Esophagus squamous epithelium (tissue), 4 donors: ENCODE measurements at regions not wholly inside any gene's neighbourhood (a gene's known extent, or its start where the extent isn't known, plus 50 kb on each side); places are given as distances from the start of the nearest gene placed in this dataset.

Source experiments
- CTCF ChIP-seq, 6 experiments: fragments of 450-650 bp in 4 of 6; fragments of 200-600 bp in 2 of 6; sonication (generic) in 2 of 6; IDR thresholded peaks; one replicate each; pipeline ENCODE4 v1.5.1; 2016 to 2019; ENCODE audit warnings: antibody characterized with exemption in 6 of 6, mild to moderate bottlenecking in 4 of 6, moderate library complexity in 4 of 6
- POLR2A ChIP-seq, 4 donors: fragments of 450-650 bp; IDR thresholded peaks; one replicate each; pipeline ENCODE4 v1.6.1; 2017; ENCODE audit warnings: antibody characterized with exemption in 4 of 4, mild to moderate bottlenecking in 4 of 4, moderate library complexity in 3 of 4

GRCh38 chr18:28768791-28769768 is 592.1 kb upstream of the CDH2 start:
- TF ChIP-seq CTCF (IDR thresholded peaks at IDR 0.05), result no peak
- TF ChIP-seq POLR2A (IDR thresholded peaks at IDR 0.05), result no peak
